HCT116 (cell line): ENCODE measurements at regions not wholly inside any gene's neighbourhood (a gene's known extent, or its start where the extent isn't known, plus 50 kb on each side); places are given as distances from the start of the nearest gene placed in this dataset.

ENCODE experiments used
- ATAC-seq: fragments of 200-7000 bp; cut with Tn5 transposase; 2 replicates; pipeline ENCODE4 v1.9.1; 2020; ENCODE audit warnings: mild to moderate bottlenecking, moderate library complexity
- BruUV-seq: library from RNA; stranded (reverse); fragments of 400-500 nt; replicated peaks from 2 replicates; lab custom pipeline; 2021; lab: Mats Ljungman, UMichigan
- CTCF ChIA-PET: fragments of 300-600 bp; sonication (Branson Sonifier 250); formaldehyde crosslinking; loops from one replicate; lab custom pipeline; 2021; ENCODE audit warnings: antibody characterized with exemption; lab: Charles Lee
- POLR2A ChIA-PET: fragments of 300-600, 350-600 bp; sonication (Branson Sonifier 250); formaldehyde crosslinking; loops from one replicate; lab custom pipeline; 2021; ENCODE audit warnings: antibody characterized with exemption; lab: Charles Lee
- RAD21 ChIA-PET, 2 experiments: fragments of 300-600 bp; sonication (Branson Sonifier 250); formaldehyde crosslinking; loops; one replicate each; lab custom pipeline; 2023; ENCODE audit warnings: low total read pairs in 2 of 2; ENCODE audit not compliant: uncharacterized antibody in 2 of 2, unreplicated experiment in 2 of 2, low non-redundant PET in 1 of 2; lab: Charles Lee
- DNase-seq: peaks from one replicate; pipeline ENCODE4 v3.0.0-alpha.2; 2010; ENCODE audit warnings: low read depth, low spot score
- H2AFZ ChIP-seq: fragments of 200-600 bp; shearing (Covaris generic), sonication (generic); 2 replicates; pipeline ENCODE4 v1.6.1; 2017; ENCODE audit warnings: low read depth, mixed run types, mixed read lengths, antibody characterized with exemption, low read length; ENCODE audit not compliant: poor library complexity, severe bottlenecking
- H3K27ac ChIP-seq: 2 replicates; pipeline ENCODE4 v1.5.1; 2012; ENCODE audit warnings: low read depth, low read length
- H3K27me3 ChIP-seq: fragments of 200-600 bp; sonication (generic); 2 replicates; pipeline ENCODE4 v1.6.1; 2016; ENCODE audit warnings: mixed run types, low read length, mixed read lengths; ENCODE audit not compliant: insufficient read depth
- H3K36me3 ChIP-seq, 2 experiments: fragments of 200-500 bp in 1 of 2; fragments of 200-600 bp in 1 of 2; sonication (Bioruptor generic) in 1 of 2; sonication (generic) in 1 of 2; 2 replicates each; pipeline versions ENCODE4 v1.5.1 to v1.6.1; 2014 to 2016; ENCODE audit warnings: low read length in 2 of 2, inconsistent platforms in 1 of 2, mixed read lengths in 1 of 2, mixed run types in 1 of 2; ENCODE audit not compliant: insufficient read depth in 2 of 2, control insufficient read depth in 1 of 2
- H3K4me1 ChIP-seq, 2 experiments: fragments of 200-600 bp in 1 of 2; sonication (generic) in 1 of 2; 2 replicates each; pipeline versions ENCODE4 v1.5.1 to v1.6.1; 2012 to 2017; ENCODE audit warnings: low read length in 2 of 2, inconsistent platforms in 1 of 2, mild to moderate bottlenecking in 1 of 2, mixed read lengths in 1 of 2, mixed run types in 1 of 2, moderate library complexity in 1 of 2; ENCODE audit not compliant: insufficient read depth in 2 of 2, control insufficient read depth in 1 of 2
- H3K4me2 ChIP-seq: fragments of 200-600 bp; sonication (generic); 2 replicates; pipeline ENCODE4 v1.6.1; 2017; ENCODE audit warnings: mixed run types, low read length, mixed read lengths
- H3K4me3 ChIP-seq, 2 experiments: fragments of 200-600 bp in 1 of 2; sonication (generic) in 1 of 2; replicated peaks in 1 of 2; 2 replicates each; pipeline ENCODE4 v1.5.1; 2011 to 2016; ENCODE audit warnings: low read length in 2 of 2, control low read depth in 1 of 2, low read depth in 1 of 2, mild to moderate bottlenecking in 1 of 2, mixed read lengths in 1 of 2, mixed run types in 1 of 2
- H3K79me2 ChIP-seq: fragments of 200-600 bp; sonication (generic); 2 replicates; pipeline ENCODE4 v1.6.1; 2017; ENCODE audit warnings: mild to moderate bottlenecking, mixed run types, low read length, moderate library complexity, mixed read lengths; ENCODE audit not compliant: insufficient read depth
- H3K9ac ChIP-seq: fragments of 200-600 bp; sonication (generic); 2 replicates; pipeline ENCODE4 v1.6.1; 2016; ENCODE audit warnings: low read length, mixed read lengths
- H3K9me2 ChIP-seq: fragments of 200-600 bp; sonication (generic), shearing (Covaris generic); 2 replicates; pipeline ENCODE4 v1.6.1; 2017; ENCODE audit warnings: mixed run types, mild to moderate bottlenecking, moderate library complexity; ENCODE audit not compliant: insufficient read depth
- H3K9me3 ChIP-seq, 2 experiments: fragments of 200-500 bp in 1 of 2; fragments of 200-600 bp in 1 of 2; sonication (Bioruptor generic) in 1 of 2; sonication (generic) in 1 of 2; 2 replicates each; pipeline ENCODE4 v1.6.1; 2014 to 2017; ENCODE audit warnings: low read length in 2 of 2, mixed read lengths in 2 of 2, inconsistent platforms in 1 of 2, low read depth in 1 of 2, mild to moderate bottlenecking in 1 of 2, mixed run types in 1 of 2, moderate library complexity in 1 of 2; ENCODE audit not compliant: control insufficient read depth in 1 of 2, insufficient read depth in 1 of 2
- H4K20me1 ChIP-seq: fragments of 200-600 bp; sonication (generic), shearing (Covaris generic); 2 replicates; pipeline ENCODE4 v1.6.1; 2017; ENCODE audit warnings: mixed run types, mild to moderate bottlenecking, moderate library complexity; ENCODE audit not compliant: insufficient read depth
- EGR1 ChIP-seq: IDR thresholded peaks from 2 replicates; pipeline ENCODE4 v1.6.1; 2012; ENCODE audit warnings: low read depth
- ELF1 ChIP-seq: IDR thresholded peaks from 2 replicates; pipeline ENCODE4 v1.6.1; 2012; ENCODE audit warnings: low read depth, borderline replicate concordance
- EZH2phosphoT487 ChIP-seq: fragments of 200-600 bp; IDR thresholded peaks from 2 replicates; pipeline ENCODE4 v1.6.1; 2018; ENCODE audit warnings: antibody characterized with exemption, borderline replicate concordance
- FOSL1 ChIP-seq: IDR thresholded peaks from 2 replicates; pipeline ENCODE4 v1.6.1; 2012; ENCODE audit warnings: low read depth
- JUND ChIP-seq: IDR thresholded peaks from 2 replicates; pipeline ENCODE4 v1.6.1; 2012
- POLR2AphosphoS5 ChIP-seq: IDR thresholded peaks from 2 replicates; pipeline ENCODE4 v1.6.1; 2011; ENCODE audit warnings: mild to moderate bottlenecking, low read depth, low read length, moderate library complexity
- RAD21 ChIP-seq: IDR thresholded peaks from 2 replicates; pipeline ENCODE4 v1.6.1; 2012; ENCODE audit warnings: low read depth, mild to moderate bottlenecking
- TCF7L2 ChIP-seq: IDR thresholded peaks from 2 replicates; pipeline ENCODE4 v1.7.0; 2011; ENCODE audit warnings: borderline replicate concordance, inconsistent platforms; ENCODE audit not compliant: insufficient read depth, insufficient read length; ENCODE audit errors: extremely low read depth
- YY1 ChIP-seq: IDR thresholded peaks from 2 replicates; pipeline ENCODE4 v1.6.1; 2011; ENCODE audit warnings: low read length, low read depth, moderate library complexity, mild to moderate bottlenecking; ENCODE audit not compliant: insufficient replicate concordance; ENCODE audit errors: extremely low read depth
- ZFX ChIP-seq: fragments of 450-650 bp; IDR thresholded peaks from 2 replicates; pipeline ENCODE4 v1.6.1; 2017
- intact Hi-C: fragments of 100-400 bp; cut with micrococcal nuclease; formaldehyde crosslinking; loops from 2 replicates; pipeline ENCODE4 v1.10.0; 2022
- TF ChIP-seq, protein P1 (sequence below), 3 experiments: fragments of 200-600 bp in 1 of 3; sonication (generic) in 1 of 3; IDR thresholded peaks in 2 of 3; conservative IDR thresholded peaks in 1 of 3; 2 replicates each; pipeline ENCODE4 v1.5.1; 2012 to 2017; ENCODE audit warnings: low read depth in 2 of 3, low read length in 2 of 3, antibody characterized with exemption in 1 of 3, borderline replicate concordance in 1 of 3, control low read depth in 1 of 3, mild to moderate bottlenecking in 1 of 3, mixed read lengths in 1 of 3, mixed run types in 1 of 3, moderate library complexity in 1 of 3; ENCODE audit not compliant: insufficient read depth in 1 of 3
- TF ChIP-seq, protein P2 (sequence below): IDR thresholded peaks from 2 replicates; pipeline ENCODE4 v1.6.1; 2012
- TF ChIP-seq, protein P3 (sequence below): IDR thresholded peaks from 2 replicates; pipeline ENCODE4 v1.6.1; 2012; ENCODE audit warnings: low read depth

DNA sequence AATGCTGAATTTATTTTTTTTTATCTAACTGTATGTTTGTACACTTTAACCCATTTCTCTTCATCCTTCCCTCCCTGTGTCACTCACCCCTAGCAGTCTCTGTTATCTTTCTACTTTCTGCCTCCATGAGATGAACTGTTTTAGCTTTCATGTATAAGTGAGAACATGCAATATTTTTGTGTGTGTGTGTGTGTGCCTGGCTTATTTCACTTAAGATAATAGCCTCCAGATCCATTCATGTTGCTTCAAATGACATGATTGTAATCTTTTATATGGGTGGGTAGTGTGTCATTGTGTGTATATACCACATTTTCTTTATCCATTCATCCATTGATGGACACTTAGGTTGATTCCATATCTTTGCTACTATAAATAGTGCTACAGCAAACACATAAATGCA lies 1023.9 kb downstream of the TLE1 start (continued):
- TF ChIP-seq, protein P1, sequence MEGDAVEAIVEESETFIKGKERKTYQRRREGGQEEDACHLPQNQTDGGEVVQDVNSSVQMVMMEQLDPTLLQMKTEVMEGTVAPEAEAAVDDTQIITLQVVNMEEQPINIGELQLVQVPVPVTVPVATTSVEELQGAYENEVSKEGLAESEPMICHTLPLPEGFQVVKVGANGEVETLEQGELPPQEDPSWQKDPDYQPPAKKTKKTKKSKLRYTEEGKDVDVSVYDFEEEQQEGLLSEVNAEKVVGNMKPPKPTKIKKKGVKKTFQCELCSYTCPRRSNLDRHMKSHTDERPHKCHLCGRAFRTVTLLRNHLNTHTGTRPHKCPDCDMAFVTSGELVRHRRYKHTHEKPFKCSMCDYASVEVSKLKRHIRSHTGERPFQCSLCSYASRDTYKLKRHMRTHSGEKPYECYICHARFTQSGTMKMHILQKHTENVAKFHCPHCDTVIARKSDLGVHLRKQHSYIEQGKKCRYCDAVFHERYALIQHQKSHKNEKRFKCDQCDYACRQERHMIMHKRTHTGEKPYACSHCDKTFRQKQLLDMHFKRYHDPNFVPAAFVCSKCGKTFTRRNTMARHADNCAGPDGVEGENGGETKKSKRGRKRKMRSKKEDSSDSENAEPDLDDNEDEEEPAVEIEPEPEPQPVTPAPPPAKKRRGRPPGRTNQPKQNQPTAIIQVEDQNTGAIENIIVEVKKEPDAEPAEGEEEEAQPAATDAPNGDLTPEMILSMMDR (IDR thresholded peaks at IDR 0.05 in 2 of 3, conservative IDR thresholded peaks at IDR 0.05 in 1 of 3; ENCODE audit: borderline replicate concordance in 1 of 3, insufficient read depth in 1 of 3, low read depth in 2 of 3, low read length in 2 of 3) = no peak
- TF ChIP-seq JUND = no peak

DNA sequence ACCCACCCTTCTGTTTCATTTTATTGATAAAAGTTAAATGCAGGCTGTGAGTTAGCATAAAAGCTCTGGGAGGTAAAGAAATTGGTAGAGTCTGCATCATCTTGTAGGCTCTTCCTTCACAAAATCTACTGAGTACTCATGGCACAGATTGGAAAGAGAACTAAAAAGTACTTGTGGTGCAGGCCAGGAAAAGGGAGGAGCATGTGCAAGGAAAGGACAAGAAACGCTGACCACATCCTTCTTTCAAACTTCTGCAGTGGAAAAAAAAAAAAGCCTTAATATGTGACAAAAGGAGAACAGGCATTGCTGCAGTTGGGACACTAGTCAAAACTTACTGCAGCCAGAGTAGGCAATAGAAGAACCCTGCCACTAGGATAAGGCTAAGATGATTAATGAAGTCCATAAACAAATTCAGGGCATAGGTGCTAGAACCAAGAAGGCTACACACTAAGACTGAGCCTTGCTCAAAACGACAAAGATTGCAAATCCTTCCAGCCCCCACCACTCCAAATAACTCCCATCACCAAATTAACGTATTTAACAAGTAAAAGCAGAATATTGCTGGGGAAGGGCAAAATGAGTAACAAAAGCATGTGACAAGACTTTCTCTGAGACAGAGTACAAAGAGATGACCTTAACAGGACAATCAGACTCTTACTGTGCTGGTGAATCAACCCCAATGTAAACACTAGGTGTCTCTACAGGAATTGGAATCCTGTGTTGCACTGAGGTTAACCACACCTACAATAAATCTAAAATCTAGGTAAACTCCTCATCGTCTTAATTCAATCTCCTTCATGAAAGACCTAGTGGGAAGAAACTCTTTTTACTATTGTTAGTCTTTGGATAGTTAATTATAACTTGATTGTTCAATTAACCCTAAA lies 1024.8 kb downstream of the TLE1 start:
- DNase-seq = no peak
- no peak overlapping the region for H2AFZ ChIP-seq
- intact Hi-C loops = no loop called here
- ChIA-PET POLR2A (no interaction called here), CTCF (no interaction called here), RAD21 (no interaction called here)
- no TSS peak for BruUV-seq
- no peaks in the 10 kb centered on the region for H3K9me2 ChIP-seq
- H3K36me3 ChIP-seq = no peaks in the 10 kb centered on the region
- ATAC-seq = no peak
- no peak overlapping the region for H3K27ac ChIP-seq
- H3K4me1 ChIP-seq = no peaks in the 10 kb centered on the region
- no peak for TF ChIP-seq ELF1
- no peak for TF ChIP-seq ZFX
- no peak for TF ChIP-seq EGR1
- TF ChIP-seq, protein P1 (IDR thresholded peaks at IDR 0.05 in 2 of 3, conservative IDR thresholded peaks at IDR 0.05 in 1 of 3; ENCODE audit: borderline replicate concordance in 1 of 3, insufficient read depth in 1 of 3, low read depth in 2 of 3, low read length in 2 of 3) = 0 out of 6 replicates have a peak, but pooled peaks of 1 of the 3 experiments have one; percentile 3
- TF ChIP-seq EZH2phosphoT487 = no peak
- TF ChIP-seq POLR2AphosphoS5 = no peak
- TF ChIP-seq YY1 = no peak
- TF ChIP-seq, protein P2, sequence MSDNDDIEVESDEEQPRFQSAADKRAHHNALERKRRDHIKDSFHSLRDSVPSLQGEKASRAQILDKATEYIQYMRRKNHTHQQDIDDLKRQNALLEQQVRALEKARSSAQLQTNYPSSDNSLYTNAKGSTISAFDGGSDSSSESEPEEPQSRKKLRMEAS = no peak
- TF ChIP-seq, protein P3, sequence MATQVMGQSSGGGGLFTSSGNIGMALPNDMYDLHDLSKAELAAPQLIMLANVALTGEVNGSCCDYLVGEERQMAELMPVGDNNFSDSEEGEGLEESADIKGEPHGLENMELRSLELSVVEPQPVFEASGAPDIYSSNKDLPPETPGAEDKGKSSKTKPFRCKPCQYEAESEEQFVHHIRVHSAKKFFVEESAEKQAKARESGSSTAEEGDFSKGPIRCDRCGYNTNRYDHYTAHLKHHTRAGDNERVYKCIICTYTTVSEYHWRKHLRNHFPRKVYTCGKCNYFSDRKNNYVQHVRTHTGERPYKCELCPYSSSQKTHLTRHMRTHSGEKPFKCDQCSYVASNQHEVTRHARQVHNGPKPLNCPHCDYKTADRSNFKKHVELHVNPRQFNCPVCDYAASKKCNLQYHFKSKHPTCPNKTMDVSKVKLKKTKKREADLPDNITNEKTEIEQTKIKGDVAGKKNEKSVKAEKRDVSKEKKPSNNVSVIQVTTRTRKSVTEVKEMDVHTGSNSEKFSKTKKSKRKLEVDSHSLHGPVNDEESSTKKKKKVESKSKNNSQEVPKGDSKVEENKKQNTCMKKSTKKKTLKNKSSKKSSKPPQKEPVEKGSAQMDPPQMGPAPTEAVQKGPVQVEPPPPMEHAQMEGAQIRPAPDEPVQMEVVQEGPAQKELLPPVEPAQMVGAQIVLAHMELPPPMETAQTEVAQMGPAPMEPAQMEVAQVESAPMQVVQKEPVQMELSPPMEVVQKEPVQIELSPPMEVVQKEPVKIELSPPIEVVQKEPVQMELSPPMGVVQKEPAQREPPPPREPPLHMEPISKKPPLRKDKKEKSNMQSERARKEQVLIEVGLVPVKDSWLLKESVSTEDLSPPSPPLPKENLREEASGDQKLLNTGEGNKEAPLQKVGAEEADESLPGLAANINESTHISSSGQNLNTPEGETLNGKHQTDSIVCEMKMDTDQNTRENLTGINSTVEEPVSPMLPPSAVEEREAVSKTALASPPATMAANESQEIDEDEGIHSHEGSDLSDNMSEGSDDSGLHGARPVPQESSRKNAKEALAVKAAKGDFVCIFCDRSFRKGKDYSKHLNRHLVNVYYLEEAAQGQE = no peak
- TF ChIP-seq FOSL1 = no peak
- no peak for TF ChIP-seq JUND
- no peak for TF ChIP-seq TCF7L2
- peak; percentile 23 for TF ChIP-seq RAD21
- peaks cover 0 to 4% of the 10 kb centered on the region in 2 experiments; a peak in 1 of 4 replicates for H3K9me3 ChIP-seq
- H3K4me2 ChIP-seq = no peak overlapping the region
- no peaks in the 10 kb centered on the region for H3K79me2 ChIP-seq
- no peak overlapping the region for H3K4me3 ChIP-seq
- no peak overlapping the region for H3K9ac ChIP-seq
- no peaks in the 10 kb centered on the region for H3K27me3 ChIP-seq
- no peaks in the 10 kb centered on the region for H4K20me1 ChIP-seq
